Stimulated activated CD4-positive, alpha-beta T cell treated with anti-CD3 and anti-CD28 coated beads, Interleukin-12 subunit alpha, Interleukin-12 subunit beta, amount 100 ng/mL, for 4 hours (primary cell): ENCODE measurements at regions not wholly inside any gene's neighbourhood (a gene's known extent, or its start where the extent isn't known, plus 50 kb on each side); places are given as distances from the start of the nearest gene placed in this dataset.
"Not testable (repeated sequence)": the region's sequence is repeated elsewhere in the genome, so short reads cannot be mapped to it uniquely, and the experiment has no call there.

Experiments
- DNase-seq: peaks from one replicate; pipeline ENCODE4 v3.0.0-alpha.2; 2020

GRCh38 chr15:37427393-37427792, 327.0 kb upstream of the MEIS2 start:
- not testable (repeated sequence) for DNase-seq

- DNase-seq: no peak
Measured at GRCh38 chr15:37446921-37447320, 346.6 kb upstream of the MEIS2 start.

GRCh38 chr15:37452498-37452897, 352.1 kb upstream of the MEIS2 start:
- DNase-seq: no peak

DNA sequence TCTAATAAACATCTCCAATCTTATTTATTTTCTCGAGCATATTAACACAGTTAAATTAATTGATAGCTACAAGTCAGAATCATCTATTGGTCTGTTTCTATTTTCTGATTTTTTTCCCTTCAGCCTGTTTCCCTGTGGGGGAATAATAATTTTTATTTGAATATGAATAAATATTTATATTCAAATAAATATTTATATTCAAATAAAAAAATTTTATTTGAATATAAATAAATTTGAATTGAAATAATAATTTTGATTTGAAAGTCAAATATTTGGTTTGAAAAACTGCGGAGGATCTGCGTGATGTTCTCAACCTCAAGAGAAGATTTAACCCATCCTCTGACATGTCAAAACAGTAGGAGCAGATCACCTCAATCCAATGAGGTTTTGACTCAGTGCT, 380.1 kb upstream of the MEIS2 start:
- DNase-seq: no peak

GRCh38 chr15:37481126-37481525, 380.8 kb upstream of the MEIS2 start:
- no peak for DNase-seq

DNA sequence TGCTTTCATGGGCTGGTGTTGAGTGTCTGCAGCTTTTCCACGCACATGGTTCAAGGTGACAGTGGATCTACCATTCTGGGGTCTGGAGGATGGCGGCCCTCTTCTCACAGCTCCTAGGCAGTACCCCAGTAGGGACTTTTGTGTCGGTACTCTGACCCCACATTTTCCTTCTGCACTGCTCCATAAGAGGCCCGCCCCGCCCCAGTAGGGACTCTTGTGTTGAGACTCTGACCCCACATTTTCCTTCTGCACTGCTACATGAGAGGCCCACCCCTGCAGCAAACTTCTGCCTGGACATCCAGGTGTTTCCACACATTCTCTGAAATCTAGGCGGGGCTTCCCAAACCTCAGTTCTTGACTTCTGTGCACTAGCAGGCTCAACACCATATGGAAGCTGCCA, 383.4 kb upstream of the MEIS2 start:
- DNase-seq: no peak

- no peak for DNase-seq
Measured at GRCh38 chr15:37485056-37485455, 384.7 kb upstream of the MEIS2 start.

- no peak for DNase-seq
Measured at GRCh38 chr15:37490707-37491106, 390.4 kb upstream of the MEIS2 start.

GRCh38 chr15:37516621-37517020, 416.3 kb upstream of the MEIS2 start:
- no peak for DNase-seq

- no peak for DNase-seq
Measured at GRCh38 chr15:37517191-37517895, 417.0 kb upstream of the MEIS2 start.

DNA sequence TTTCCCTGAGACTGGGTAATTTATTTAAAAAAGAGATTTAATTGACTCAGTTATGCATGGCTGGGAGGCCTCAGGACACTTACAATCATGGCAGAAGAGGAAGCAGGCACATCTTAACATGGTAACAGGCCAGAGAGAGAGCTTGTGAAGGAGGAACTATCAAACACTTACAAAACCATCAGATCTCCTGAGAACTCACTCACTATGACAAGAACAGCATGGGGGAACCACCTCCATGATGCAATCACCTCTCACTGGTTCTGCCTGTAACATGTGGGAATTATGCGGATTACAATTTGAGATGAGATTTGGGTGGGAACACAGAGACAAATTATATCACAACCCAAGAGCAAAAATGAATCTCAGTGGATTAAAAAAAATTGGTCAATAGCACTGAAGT, 416.0 kb upstream of the TMCO5A start:
- DNase-seq: no peak

DNA sequence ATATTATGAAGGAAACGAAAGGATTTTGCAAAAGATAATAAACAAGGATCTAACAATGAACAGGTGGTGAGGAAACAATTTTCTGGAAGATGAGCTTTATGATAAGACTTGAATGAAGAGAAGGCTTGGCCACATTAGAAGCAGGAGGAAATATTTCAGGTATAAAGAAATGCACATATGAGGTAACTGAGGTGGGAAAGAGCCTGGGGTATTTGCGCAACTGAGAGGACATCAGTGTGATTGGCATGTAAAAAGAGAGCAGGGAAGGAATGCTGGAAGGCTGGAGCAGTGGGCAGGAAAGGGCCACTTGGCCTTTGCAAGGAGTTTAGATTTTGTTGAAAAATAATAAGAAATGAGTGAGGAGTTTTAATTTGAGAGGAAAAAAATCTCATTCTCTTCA, 414.4 kb upstream of the TMCO5A start:
- DNase-seq: no peak

- no peak for DNase-seq
Measured at GRCh38 chr15:37520882-37521281, 413.6 kb upstream of the TMCO5A start.

GRCh38 chr15:37524601-37525000, 409.8 kb upstream of the TMCO5A start:
- DNase-seq: no peak

- DNase-seq: no peak
Measured at GRCh38 chr15:37528432-37528831, 406.0 kb upstream of the TMCO5A start.

- no peak for DNase-seq
Measured at GRCh38 chr15:37536967-37537605, 397.4 kb upstream of the TMCO5A start.

DNA sequence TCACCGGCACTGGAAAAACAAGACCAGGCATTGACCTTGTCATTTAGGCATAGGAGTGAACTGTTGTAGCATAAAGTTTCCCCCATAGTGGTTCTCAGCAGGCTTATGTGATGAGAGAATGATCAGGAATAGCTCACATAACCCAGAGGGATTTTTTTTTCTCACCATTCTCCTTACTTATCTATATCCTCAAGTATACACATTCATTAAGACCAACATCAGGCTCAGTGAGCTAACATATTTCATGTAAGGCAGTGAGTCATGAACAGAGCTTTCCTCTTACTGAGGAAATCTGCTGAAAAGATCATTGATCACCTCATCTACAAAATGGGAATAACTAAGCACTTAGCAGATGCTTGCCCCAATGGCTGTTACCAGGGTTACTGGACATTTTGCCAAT, 396.6 kb upstream of the TMCO5A start:
- no peak for DNase-seq

- DNase-seq: no peak
Measured at GRCh38 chr15:37548116-37548515, 386.3 kb upstream of the TMCO5A start.

GRCh38 chr15:37550360-37551024, 383.9 kb upstream of the TMCO5A start:
- DNase-seq: no peak

DNA sequence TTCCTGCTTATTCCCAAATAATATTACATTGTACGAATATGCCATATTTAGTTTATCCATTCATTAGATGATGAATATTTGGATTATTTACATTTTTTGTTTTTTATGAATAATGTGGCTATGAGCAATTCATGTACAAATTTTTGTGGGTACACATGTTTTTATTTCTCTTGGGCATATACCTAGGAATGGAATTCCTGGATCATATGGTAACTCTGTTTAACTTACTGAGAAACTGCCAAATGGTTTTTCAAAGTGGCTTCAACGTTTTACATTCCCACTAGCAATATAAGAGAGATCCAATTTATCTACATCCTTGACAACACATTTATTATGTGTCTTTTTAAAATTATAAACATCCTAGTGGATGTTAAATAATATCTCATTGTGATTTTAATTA, 362.0 kb upstream of the TMCO5A start:
- DNase-seq: no peak

DNA sequence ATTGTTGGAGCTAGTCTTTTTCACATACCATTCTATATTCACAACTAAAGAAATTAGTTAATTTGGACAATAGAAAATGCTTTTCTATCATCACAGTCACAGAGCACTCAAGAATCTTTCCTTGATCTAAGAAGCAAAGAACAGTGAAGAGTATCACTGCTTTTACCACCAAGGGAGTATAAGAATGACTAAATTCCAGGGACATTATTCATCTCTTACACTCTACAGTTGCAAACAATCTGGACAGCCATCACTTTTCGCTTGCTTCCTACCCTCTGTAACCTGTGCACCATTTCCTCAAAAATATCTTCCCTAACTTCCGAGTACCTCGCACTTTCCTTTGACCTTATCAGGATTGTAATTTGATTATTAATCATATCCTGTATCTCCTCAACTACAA, 359.5 kb upstream of the TMCO5A start:
- no peak for DNase-seq

- DNase-seq: no peak
Measured at GRCh38 chr15:37576952-37577351, 357.5 kb upstream of the TMCO5A start.

GRCh38 chr15:37581866-37582532, 352.4 kb upstream of the TMCO5A start:
- no peak for DNase-seq

DNA sequence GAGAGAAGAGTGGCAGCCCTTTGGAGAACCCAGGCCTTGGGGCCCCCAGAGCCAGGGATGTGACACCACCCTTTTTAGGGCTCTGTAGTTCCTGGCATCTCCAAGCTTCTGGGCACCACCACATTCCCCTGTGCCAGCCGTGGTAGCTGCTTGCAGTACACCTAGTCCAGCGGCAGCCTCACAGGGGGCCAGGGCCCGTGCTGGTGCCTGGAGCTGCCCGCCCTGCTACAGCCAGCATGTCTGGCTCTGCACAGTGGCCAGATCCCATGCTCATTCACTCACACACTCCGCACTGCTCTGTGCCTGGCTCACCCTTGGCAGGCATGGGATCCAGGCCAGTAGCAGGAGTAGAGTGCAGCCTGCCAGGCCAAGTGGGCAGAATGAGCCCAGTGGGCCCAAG, 351.6 kb upstream of the TMCO5A start:
- DNase-seq: no peak
